NCI-H748 (cell line): ENCODE measurements at regions not wholly inside any gene's neighbourhood (a gene's known extent, or its start where the extent isn't known, plus 50 kb on each side); places are given as distances from the start of the nearest gene placed in this dataset.

Experiments
- DNase-seq: peaks from one replicate; lab custom pipeline; 2025; ENCODE audit not compliant: unreplicated experiment; lab: John Stamatoyannopoulos, UW

- DNase-seq, result no peak
These were observed 209.2 kb downstream of the MYCN start for GRCh38 chr2:16149349-16150243.

DNA sequence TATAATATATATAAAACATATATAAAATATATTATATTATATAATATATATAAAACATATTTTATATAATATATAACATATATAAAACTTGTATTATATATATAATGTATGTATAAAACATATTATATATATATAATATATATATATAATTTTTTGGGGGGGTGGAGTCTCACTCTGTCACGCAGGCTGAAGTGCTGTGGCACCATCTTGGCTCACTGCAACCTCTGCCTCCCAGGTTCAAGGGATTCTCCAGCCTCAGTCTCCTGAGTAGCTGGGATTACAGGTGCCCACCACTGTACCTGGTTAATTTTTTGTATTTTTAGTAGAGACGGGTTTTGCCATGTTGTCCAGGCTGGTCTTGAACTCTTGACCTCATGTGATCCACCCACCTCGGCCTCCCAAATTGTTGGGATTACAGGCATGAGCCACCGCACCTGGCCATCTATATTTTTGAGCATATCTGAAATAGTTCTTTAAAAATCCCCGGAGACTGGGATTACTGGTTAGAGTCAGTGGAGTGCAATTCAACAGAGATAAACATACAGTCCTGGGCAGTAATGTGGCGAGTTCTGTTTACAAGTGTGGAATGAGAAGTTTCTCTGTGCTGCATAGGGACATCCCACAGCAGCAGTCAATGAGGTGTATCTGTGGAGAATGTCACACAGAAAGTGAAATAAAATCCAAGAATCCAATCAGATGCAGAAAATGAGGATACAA lies 208.4 kb downstream of the MYCN start:
- DNase-seq, result no peak

- peak; percentile 20 for DNase-seq
These were observed 202.3 kb downstream of the MYCN start for GRCh38 chr2:16142383-16143361.

GRCh38 chr2:16141641-16141921 lies 201.2 kb downstream of the MYCN start:
- no peak for DNase-seq

DNA sequence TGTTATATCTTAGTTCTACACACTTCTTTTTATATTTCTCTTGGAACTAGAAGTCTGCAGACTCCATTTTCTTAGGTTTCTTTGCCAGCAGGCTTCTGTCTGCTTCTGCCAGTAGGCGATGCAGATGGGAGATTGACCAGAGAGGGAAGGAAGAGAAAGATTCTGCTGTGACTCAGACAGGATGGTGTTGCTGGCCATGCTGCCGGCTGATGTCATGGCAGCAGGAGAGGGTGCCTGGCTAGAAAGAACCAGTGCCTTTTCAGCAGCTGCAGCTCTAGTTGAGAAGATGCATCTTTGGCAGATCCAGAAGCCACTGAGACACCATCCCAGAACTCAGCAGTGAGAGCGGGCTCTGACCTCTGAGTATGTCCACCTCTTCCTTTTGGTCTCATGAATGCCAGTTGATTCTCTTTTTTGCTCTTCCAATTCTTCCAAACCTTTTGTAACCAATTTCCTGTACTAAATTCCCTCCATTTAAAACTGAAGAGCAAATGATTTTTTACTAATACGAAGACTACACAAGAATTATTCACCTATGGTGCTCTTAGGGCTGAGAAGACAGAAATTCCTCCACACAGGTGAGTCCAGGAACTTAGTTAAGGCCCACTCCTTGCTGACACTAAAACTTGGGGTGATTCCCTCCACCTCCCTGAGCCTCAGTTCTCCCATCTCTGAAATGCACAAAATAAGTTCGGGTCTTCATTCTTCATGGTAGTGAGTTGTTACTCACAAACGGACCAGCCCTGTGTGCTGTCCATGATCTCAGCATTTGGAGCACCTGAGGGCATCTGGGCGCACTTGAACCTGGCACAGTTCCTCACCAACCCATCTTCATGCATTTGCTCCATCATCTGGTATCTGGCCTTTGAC lies 200.7 kb downstream of the MYCN start:
- no peak for DNase-seq

DNA sequence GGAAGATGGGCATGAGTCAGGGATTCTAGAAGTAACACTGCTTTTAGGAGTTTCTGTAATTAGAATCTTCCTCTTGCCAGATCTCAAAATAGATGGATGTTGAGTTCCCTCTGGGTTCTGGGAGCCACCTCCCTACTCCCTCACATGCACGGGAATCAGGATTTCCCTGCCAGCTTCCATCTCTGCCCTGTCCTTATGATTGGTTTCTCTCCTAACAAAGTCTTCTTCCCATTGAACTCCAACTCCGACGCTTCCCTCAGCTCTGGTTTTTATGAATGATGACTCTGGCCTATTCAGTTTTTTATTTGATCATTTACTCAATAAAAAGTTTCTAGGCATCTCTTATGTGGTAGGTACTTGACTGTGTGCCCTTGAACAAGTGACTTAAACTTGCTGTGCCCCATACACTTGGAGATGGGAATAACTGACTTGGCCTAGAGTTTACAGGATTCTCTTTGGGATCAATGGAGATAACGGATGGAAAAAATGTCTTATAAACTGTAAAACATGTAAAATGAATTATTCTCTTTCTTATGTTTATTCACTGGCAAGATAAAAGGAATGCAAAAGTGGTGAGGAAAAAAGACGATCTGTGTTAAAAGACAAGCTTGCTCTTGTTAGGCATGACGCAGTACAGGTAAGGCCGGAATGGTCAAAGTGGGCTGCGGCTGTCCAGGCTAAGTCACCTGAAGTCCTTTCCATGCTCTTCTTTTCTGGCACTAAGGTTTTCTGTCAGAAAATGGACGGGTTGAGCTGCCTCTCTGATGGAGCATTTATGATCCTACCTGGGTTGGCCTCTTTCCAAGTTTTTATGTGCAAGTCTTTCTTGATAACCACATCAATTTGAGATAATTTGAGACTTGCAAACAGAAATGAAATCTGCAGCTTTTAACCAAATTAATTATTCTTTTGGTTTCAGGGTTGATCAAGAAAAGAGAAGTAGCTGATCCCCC lies 199.6 kb downstream of the MYCN start:
- peak; percentile 48 for DNase-seq

- no peak for DNase-seq
These were observed 198.7 kb downstream of the MYCN start for GRCh38 chr2:16138811-16139662.

DNA sequence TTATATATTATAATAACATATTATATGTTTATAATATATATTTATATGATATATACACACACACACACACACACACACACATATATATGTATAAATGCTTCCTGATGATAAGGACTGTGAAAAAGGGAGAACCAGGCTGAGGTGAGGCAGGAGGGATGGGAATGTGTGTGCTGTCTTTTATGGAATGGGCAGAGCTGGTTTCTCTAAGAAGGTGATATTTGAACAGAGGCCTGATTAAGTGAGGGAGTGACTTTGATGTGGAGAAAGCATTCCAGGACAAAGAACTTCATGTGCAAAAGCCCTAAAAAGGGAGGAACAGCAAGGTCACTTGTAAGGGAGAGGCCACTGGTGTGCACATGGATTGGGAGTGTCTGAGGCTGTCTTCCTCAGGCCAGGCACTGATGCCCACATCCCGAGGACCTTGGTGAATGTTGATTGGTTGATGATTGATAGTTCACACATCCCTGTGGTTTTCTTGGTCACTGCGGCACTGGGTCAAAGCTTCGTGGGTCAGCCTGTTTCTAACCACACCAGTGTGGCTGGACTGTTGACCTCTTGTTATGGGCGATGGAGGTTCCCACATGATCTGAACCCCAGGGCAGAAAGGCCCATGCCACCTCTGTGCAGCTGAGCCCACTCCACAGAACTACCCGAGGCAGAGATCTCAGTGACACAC lies 196.9 kb downstream of the MYCN start:
- DNase-seq, result no peak

- DNase-seq, result no peak
These were observed 196.2 kb downstream of the MYCN start for GRCh38 chr2:16136461-16137035.

- DNase-seq, result no peak
These were observed 195.6 kb downstream of the MYCN start for GRCh38 chr2:16135913-16136310.

- no peak for DNase-seq
These were observed 195.0 kb downstream of the MYCN start for GRCh38 chr2:16135196-16135912.

DNA sequence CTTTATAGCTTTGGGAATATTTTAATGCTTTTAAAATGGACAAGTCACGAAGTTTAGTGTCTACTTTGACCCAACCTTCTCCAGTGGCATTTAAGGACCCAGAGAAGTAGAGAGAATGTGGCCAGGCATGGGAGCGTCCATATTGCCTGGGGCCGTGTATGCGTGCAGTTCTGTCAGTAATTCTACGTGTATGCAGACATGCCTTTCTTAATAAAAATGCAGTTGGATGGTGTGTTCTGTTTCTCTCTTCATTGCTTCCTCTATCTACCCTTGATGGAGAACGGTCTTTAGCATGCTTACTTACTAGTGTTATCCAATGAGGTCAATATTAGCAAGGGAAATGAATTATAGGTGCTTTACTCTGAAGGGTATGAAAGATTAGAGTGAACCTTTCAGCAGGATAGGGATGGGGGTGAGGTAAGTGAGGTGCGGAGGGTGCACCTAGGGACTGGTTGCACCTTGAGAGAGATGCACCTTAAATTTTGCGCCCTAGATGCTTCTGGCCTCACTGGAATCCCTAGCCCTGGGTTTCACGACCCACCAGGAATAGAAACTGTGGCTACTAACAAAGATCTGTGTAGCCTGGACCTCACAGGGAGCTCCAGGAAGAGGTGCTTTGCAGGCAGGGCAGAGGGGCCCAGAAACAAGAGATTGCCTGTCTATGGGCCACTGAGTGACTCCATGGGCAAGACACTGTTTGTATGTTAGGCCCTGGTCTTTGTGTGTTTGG lies 194.3 kb downstream of the MYCN start:
- DNase-seq, result no peak

DNA sequence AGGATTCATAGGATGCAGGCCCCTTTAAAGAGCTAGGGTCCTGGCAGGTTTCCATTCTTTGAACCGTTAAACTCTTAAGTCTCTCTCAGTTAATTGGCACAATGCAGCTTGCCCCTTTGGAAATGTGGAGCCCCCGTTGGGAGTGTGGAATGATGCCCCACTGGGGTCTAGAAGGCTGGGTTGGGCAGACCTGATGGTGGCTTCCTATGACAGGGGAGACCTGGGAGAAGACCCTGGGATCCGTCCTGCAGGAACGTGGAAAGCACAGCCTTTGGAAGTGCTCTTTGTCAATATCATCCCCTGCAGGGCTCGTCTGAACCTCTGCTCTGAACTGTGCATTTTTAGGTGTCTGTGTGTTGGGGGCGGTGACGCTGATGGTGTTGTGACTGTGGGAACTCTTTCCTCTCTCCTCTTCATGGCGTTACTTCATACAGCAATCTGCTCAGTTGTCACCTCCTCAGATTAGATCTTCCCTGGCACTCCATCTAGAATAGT lies 190.6 kb downstream of the MYCN start:
- DNase-seq, result no peak

DNA sequence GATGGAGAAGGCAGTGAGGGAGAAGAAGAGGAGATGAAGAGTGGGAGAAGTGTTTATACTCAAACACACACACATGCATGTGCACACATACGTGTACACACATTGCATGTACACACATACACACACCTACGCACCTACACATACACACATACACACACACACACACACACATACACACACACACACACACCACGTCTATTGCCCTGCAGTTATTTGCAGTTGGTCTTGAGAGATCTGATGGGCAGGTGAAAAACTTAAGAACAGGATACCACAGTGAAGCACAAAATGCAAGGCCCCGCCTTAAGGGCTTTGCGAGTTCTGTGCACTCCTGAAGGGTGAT lies 190.2 kb downstream of the MYCN start:
- no peak for DNase-seq

DNA sequence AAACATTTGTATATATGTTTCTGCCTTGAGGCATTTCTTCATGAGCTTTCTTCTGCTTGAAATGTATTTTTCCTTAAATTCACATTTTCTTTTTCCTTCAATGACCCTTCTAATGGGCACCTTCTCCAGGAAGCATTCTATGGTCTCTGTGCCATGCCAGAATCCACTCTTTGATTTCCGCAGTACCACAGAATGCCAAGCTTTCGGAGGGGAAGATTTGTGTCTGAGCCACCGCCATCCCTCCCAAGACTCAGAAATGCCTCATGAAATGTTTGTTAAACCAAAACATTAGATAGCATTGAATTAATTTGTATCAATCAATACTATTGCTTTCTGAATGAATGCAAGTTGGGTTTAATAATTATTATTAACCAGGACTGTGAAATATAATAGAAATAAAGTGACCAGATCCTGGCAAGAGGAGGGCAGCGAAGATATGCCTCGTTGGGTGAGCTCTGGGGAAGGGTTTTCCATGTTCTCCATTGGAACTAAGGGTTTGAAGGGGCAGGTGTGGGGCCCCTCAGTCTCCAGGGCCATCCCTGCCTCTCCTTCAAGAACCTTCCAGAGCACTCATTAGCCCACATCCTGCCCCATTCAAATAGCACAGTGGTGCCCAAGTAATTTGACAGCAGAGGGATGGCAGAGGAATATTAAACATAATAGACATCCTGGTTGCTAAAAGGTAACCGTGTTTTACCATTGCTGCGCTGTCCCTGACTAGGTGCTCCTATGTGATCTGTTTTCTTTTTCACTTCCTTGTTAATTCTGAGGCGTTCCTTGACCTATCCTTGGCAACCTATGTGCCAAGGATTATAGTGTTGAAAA lies 189.6 kb downstream of the MYCN start:
- DNase-seq, result no peak
